Fibroblast of skin of right biceps (primary cell): ENCODE measurements at regions not wholly inside any gene's neighbourhood (a gene's known extent, or its start where the extent isn't known, plus 50 kb on each side); places are given as distances from the start of the nearest gene placed in this dataset.
"Not testable (repeated sequence)": the region's sequence is repeated elsewhere in the genome, so short reads cannot be mapped to it uniquely, and the experiment has no call there.

Experiments
- DNase-seq: peaks from one replicate; pipeline ENCODE4 v3.0.0-alpha.2; 2013

GRCh38 chr21:35206141-35207125 lies 157.3 kb upstream of the RUNX1 start:
- DNase-seq: no peak

DNA sequence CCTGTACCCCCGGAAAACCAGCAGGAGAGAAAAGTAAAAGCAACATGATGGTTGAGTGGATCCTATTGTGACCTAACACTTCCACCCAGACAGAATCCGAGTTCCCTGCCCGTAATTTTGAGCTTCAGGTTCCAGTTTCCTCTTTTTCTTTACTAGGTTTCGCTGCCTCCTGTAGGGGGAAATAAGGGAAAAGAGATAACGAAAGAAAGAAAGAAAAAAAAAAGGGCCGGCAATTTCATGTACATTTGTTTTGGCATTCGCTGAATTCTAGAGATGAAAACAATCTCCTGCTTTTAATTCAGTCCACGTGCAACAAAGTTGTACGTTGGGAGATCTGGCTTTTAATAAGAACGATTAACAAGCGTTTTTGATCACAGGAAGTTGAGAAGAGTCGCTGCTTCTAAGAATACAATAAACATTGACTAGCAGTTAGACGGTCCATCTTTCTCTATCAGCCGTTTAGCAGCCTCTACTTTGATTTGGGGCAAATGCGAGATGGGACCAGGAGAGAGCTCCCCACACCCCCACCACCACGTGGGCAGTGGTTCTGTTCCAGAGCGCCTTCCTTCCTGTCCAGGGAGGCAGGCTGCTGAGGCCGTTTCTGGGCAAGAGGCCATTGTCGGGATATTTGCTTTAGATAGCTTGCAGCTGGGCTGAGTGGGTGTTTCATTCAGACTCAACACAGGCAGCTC lies 155.9 kb upstream of the RUNX1 start:
- peak; percentile 88 for DNase-seq

DNA sequence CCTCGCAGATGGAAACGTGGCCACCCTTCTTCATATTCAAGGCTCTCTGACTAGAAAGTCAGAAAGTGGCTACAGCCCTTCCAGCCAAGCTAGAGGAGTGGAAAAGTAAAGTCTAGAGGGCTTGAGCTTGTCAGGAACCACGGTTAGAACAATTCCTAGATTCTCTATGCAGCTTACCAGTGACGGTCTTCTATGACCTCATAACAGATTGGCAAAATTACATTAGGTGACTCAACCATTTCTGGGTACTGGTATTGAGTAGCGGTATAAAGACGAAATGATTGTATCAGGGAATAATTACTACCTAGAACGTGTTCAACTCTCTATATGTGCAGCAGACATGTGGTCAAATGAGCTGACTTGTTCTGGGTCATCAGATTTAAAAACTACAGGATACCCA lies 155.0 kb upstream of the RUNX1 start:
- DNase-seq: no peak

DNA sequence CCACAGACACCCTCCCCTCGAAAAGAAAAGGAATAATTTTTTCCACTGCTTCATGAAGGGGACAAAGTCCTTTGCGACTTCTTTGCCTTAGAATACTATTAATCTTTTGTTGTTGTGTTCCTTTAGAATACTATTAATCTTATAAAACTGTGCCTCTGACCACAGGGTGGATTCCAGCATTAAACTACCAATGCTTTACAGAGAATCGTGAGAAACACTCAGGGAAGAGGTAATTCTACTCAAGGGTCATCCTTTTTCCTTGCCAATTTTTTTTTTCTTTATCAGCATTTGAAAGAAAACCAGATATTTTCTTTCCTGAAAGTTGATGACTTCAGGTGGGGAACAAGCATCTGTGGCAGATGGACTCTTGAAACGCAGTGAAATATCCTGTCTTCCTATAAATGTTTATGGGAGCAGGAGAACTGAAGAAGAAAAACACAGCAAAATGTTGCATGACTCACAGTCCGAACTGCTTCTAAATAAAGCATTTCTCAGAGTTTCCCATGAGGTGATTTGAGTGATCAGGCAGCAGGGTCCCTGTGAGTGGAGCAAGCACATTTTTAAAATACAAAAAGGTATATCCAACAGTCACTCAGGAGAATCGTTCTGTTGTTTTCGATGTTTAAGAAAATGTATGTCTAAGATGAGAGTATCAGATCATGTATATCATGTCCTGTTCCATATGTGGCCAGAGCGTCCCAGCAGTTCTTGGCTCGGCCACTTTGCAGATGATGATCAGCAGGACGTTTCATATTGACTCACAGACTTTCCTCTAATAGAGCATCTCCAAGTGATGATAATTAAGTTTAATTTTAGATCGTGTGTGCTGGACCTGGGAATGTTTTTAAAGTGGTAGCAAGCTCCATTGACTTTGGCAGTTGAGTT lies 154.2 kb upstream of the RUNX1 start:
- DNase-seq: peak; percentile 85

DNA sequence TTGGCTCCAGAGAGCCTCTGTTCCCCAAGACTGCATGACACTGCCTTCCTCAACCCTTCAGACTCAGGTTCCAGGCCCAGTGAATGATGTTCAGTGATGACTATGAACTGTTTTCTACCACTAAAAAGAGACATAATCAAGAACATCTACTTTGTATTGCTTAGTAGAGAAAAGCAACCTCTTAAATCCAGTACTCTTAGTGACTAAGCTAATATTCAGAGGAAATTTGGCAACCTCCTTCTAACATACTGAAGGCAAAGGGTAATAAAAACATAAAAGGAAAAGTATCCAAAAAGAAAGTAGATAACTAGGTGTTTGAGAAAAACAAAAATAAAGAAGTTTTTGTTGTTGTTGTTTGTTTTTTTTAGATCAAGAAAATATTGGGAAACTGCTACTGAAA lies 153.3 kb upstream of the RUNX1 start:
- DNase-seq: no peak

DNA sequence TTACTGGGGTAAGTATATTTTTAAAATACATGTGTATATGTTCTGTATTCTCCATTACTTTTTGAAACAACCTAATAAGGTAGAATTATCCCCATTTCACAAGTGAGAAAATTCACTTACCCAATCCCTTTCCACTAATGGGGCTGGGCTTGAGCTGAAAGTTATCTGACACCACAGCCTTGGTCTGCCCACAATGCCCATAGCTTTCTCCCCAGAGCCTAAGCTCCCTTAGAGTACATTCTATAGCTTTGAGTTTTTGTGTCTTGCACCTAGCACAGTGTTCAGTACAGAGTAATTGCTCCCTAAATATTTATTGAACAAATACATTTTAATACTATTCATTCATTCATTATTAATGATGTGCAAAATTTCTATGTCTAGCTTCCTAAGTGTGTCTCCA lies 152.7 kb upstream of the RUNX1 start:
- DNase-seq: no peak

GRCh38 chr21:35201288-35201687 lies 152.2 kb upstream of the RUNX1 start:
- no peak for DNase-seq

GRCh38 chr21:35199733-35200015 lies 150.6 kb upstream of the RUNX1 start:
- DNase-seq: no peak

GRCh38 chr21:35198982-35199732 lies 150.1 kb upstream of the RUNX1 start:
- no peak for DNase-seq

- DNase-seq: no peak
These were observed 149.5 kb upstream of the RUNX1 start for GRCh38 chr21:35198565-35198964.

DNA sequence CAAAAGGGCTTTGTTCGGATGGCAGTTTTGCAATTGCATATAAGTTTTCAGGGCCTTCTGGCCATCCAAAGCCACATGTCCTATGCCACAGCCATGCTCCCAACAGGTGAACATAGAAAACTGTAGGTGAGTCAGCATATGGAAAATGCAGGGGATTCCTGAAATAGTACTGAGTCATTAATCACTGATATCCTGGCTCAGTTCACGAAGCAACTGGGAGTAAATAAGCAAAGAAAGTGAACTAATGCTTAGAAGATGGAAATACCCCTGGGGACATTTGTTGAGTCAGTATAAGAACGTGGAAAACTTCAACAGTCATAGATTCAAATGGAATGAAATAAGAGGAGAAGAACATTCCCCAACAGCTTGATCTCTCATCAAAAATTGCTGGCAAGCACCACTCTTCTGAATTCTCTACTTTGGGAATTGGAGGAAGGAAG lies 148.9 kb upstream of the RUNX1 start:
- DNase-seq: peak; percentile 98

DNA sequence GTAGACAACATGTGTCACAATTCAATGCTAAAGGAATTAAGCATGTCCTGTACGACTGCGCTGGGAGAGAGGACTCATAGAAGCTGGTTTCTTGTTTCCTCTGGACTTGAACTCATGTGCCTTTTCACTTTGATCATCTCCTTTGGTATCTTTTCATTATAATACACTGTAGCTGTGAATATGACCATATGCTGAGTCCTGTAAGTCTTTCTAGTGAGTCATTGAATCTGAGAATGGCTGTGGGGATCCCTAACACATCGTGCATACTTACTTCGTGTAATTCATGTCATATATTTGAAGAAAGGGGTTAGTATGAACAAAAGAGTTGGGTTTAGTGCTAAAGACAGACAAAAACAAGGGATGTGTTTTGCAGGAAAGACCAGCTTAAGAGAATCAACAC lies 148.1 kb upstream of the RUNX1 start:
- DNase-seq: peak; percentile 65

GRCh38 chr21:35196128-35196527 lies 147.0 kb upstream of the RUNX1 start:
- no peak for DNase-seq

- DNase-seq: peak; percentile 89
These were observed 146.1 kb upstream of the RUNX1 start for GRCh38 chr21:35195232-35195631.

GRCh38 chr21:35191754-35192153 lies 142.7 kb upstream of the RUNX1 start:
- no peak for DNase-seq

DNA sequence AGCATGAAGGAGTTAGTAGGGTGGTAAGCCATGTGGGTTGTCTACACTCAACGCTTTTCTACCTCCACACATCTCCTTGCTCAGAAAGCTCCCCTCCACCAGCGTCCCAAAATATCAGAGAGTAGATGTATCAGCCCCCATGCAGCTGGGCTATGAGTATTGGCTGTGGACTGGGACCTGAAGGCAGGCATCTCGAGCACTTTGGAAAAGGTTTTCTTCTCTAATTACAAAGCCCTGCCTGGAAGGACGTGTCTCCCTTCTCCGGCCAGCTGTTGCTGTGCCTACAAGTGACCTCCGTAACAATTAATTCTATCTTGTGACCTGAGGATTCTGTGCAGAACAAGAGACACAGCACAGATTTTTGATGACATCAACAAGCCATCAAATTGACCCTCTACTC lies 142.0 kb upstream of the RUNX1 start:
- no peak for DNase-seq

GRCh38 chr21:35190201-35190701 lies 141.1 kb upstream of the RUNX1 start:
- peak; percentile 70 for DNase-seq

- peak; percentile 96 for DNase-seq
These were observed 140.2 kb upstream of the RUNX1 start for GRCh38 chr21:35189077-35189863.

GRCh38 chr21:35183389-35183788 lies 134.3 kb upstream of the RUNX1 start:
- not testable (repeated sequence) for DNase-seq

- peak; percentile 86 for DNase-seq
These were observed 131.0 kb upstream of the RUNX1 start for GRCh38 chr21:35179990-35180540.

- DNase-seq: peak; percentile 59
These were observed 129.7 kb upstream of the RUNX1 start for GRCh38 chr21:35178827-35179226.
